PC-9 (cell line): ENCODE measurements at regions not wholly inside any gene's neighbourhood (a gene's known extent, or its start where the extent isn't known, plus 50 kb on each side); places are given as distances from the start of the nearest gene placed in this dataset.

Source experiments
- BruUV-seq: library from RNA; stranded (reverse); fragments of 400-500 nt; replicated peaks from 2 replicates; lab custom pipeline; 2021; lab: Mats Ljungman, UMichigan
- CTCF ChIA-PET: fragments of 300-600 bp; sonication (Branson Sonifier 250); formaldehyde crosslinking; loops from one replicate; lab custom pipeline; 2022; ENCODE audit warnings: antibody characterized with exemption; lab: Charles Lee
- POLR2A ChIA-PET: fragments of 300-600 bp; sonication (Branson Sonifier 250); formaldehyde crosslinking; loops from one replicate; lab custom pipeline; 2022; ENCODE audit warnings: antibody characterized with exemption; ENCODE audit not compliant: unreplicated experiment; lab: Charles Lee
- DNase-seq, 2 experiments: peaks; one replicate each; pipeline versions ENCODE4 v3.0.0 to v3.0.0-alpha.2; 2015 to 2022; ENCODE audit warnings: mixed read lengths in 1 of 2
- H2AFZ ChIP-seq: fragments of 200-600 bp; sonication (generic); 2 replicates; pipeline ENCODE4 v1.8.1; 2017; ENCODE audit warnings: antibody characterized with exemption
- H3F3A ChIP-seq: fragments of 200-600 bp; sonication (generic); 2 replicates; pipeline ENCODE4 v1.8.1; 2017; ENCODE audit warnings: antibody characterized with exemption, mild to moderate bottlenecking, low read depth; ENCODE audit not compliant: insufficient read depth
- H3K27ac ChIP-seq: fragments of 200-600 bp; sonication (generic); 2 replicates; pipeline ENCODE4 v1.6.1; 2016; ENCODE audit warnings: mixed run types
- H3K27me3 ChIP-seq: fragments of 200-600 bp; sonication (generic); 2 replicates; pipeline ENCODE4 v1.6.1; 2016; ENCODE audit warnings: low read depth, mixed run types; ENCODE audit not compliant: insufficient read depth
- H3K36me3 ChIP-seq: fragments of 200-600 bp; sonication (generic); 2 replicates; pipeline ENCODE4 v1.6.1; 2016; ENCODE audit warnings: low read depth, mixed run types
- H3K4me1 ChIP-seq: fragments of 200-600 bp; sonication (generic); replicated peaks from 2 replicates; pipeline ENCODE4 v1.6.1; 2016; ENCODE audit warnings: mixed run types; ENCODE audit not compliant: insufficient read depth
- H3K4me2 ChIP-seq: fragments of 200-600 bp; sonication (generic); 2 replicates; pipeline ENCODE4 v1.6.1; 2017; ENCODE audit warnings: mixed run types
- H3K4me3 ChIP-seq: fragments of 200-600 bp; sonication (generic); 2 replicates; pipeline ENCODE4 v1.6.1; 2016; ENCODE audit warnings: mixed run types
- H3K79me2 ChIP-seq: fragments of 200-600 bp; sonication (generic); 2 replicates; pipeline ENCODE4 v1.6.1; 2017; ENCODE audit warnings: low read depth, mixed run types
- H3K9me2 ChIP-seq: fragments of 200-600 bp; sonication (generic); 2 replicates; pipeline ENCODE4 v1.8.1; 2017; ENCODE audit warnings: mild to moderate bottlenecking; ENCODE audit not compliant: insufficient read depth
- H3K9me3 ChIP-seq: fragments of 200-600 bp; sonication (generic); 2 replicates; pipeline ENCODE4 v1.8.1; 2016; ENCODE audit warnings: low read depth; ENCODE audit not compliant: insufficient read depth
- H4K20me1 ChIP-seq: fragments of 200-600 bp; sonication (generic); 2 replicates; pipeline ENCODE4 v1.8.1; 2017; ENCODE audit not compliant: insufficient read depth
- CTCF ChIP-seq: fragments of 200-600 bp; sonication (generic); conservative IDR thresholded peaks from 2 replicates; pipeline ENCODE4 v1.6.1; 2017; ENCODE audit warnings: mixed run types, antibody characterized with exemption, mild to moderate bottlenecking, moderate library complexity
- EZH2 ChIP-seq: fragments of 200-600 bp; sonication (generic); IDR thresholded peaks from 2 replicates; pipeline ENCODE4 v1.8.0; 2017; ENCODE audit warnings: antibody characterized with exemption, low read depth
- intact Hi-C: fragments of 100-400 bp; cut with micrococcal nuclease; formaldehyde crosslinking; loops from one replicate; pipeline ENCODE4 v1.10.0; 2022; ENCODE audit not compliant: unreplicated experiment

DNA sequence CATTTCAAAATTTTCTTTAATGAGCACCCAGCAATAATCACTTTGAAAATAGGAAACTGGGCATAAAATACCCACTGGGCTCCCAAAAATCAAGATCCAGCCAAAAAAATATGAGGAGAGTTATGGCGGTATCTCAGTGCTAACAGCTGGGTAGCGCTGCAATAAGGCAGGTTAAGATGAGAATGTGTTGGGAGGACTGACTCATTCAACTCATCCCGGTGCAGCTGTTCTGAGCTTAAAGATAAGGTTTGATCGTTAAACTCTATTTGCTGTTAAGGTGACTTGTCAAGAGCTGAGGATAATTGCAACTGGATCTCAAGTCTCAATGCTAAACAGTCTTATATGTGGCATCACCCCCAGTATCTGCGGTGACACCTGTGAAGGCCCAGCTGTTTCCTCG lies 507.7 kb downstream of the EPM2A start:
- ChIA-PET POLR2A (no interaction called here), CTCF (no interaction called here)
- Histone ChIP-seq H3K4me1 (no peaks in the 10 kb centered on the region), H3K27ac (no peak overlapping the region), H3K9me2 (no peaks in the 10 kb centered on the region), H3K4me3 (no peak overlapping the region), H2AFZ (no peak overlapping the region), H3K36me3 (no peaks in the 10 kb centered on the region), H3K4me2 (no peak overlapping the region), H3K79me2 (no peaks in the 10 kb centered on the region), H3K9me3 (no peaks in the 10 kb centered on the region), H4K20me1 (no peaks in the 10 kb centered on the region), H3K27me3 (no peaks in the 10 kb centered on the region), H3F3A (no peaks in the 10 kb centered on the region)
- intact Hi-C loops: no loop called here
- DNase-seq: no peak
- no TSS peak for BruUV-seq
- TF ChIP-seq EZH2: no peak
- no peak for TF ChIP-seq CTCF

DNA sequence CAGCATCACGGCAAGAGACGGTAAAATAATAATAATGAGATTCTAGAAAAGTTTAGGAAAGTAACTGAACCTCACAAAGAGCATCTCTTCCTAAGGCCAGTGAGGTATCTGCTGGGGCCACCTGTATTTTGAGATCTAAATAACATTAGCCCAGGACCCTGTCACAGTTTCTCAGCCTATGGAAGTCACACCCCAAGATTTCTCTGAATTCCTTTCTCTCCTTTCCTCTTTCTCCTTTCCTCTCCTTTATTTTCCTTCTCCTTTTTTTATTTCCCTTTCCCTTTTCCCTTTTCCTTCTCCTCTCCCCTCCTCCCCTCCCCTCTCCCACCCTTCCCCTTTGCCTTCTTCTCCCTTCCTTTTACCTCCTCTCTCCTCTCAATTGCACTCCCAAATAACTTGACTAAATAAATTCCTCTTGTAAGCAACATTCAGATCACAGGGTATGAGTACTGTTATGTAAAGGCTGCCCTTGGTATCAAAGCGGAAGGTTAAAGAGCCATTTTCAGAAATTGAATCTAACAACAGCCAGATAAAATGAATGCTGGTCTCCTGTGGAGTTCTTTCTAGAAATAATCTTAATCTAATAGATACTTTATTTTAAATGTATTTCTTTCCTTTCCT lies 506.2 kb downstream of the EPM2A start:
- no peaks in the 10 kb centered on the region for H3K9me2 ChIP-seq
- POLR2A ChIA-PET: no interaction called here
- CTCF ChIA-PET: no interaction called here
- H2AFZ ChIP-seq: no peak overlapping the region
- H3K36me3 ChIP-seq: no peaks in the 10 kb centered on the region
- H3F3A ChIP-seq: no peaks in the 10 kb centered on the region
- no TSS peak for BruUV-seq
- H3K27ac ChIP-seq: no peak overlapping the region
- H3K79me2 ChIP-seq: no peaks in the 10 kb centered on the region
- DNase-seq: no peak
- TF ChIP-seq CTCF (no peak), EZH2 (no peak)
- H3K4me1 ChIP-seq: no peaks in the 10 kb centered on the region
- H3K4me2 ChIP-seq: no peak overlapping the region
- intact Hi-C loops: no loop called here
- no peaks in the 10 kb centered on the region for H3K9me3 ChIP-seq
- no peaks in the 10 kb centered on the region for H3K27me3 ChIP-seq
- no peak overlapping the region for H3K4me3 ChIP-seq
- H4K20me1 ChIP-seq: no peaks in the 10 kb centered on the region

DNA sequence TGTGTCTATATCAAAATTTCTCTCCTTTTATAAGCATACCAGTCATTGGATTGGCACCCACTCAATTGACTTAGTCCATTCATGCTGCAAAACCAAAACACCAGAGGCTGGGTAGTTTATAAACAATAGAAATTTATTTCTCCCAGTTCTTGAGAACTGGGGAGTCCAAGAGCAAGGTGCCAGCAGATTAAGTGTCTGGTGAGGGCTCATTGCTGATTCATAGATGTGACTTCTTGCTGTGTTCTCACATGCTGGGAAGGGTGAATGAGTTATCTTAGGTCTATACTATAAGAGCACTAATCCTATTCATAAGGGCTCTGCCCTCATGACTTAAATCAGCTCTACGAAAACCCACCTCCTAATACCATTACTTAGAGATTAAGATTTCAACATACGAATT lies 501.4 kb downstream of the EPM2A start:
- H3K36me3 ChIP-seq: no peaks in the 10 kb centered on the region
- H3K27ac ChIP-seq: no peak overlapping the region
- intact Hi-C loops: no loop called here
- H3F3A ChIP-seq: no peaks in the 10 kb centered on the region
- no peaks in the 10 kb centered on the region for H3K27me3 ChIP-seq
- H3K79me2 ChIP-seq: no peaks in the 10 kb centered on the region
- ChIA-PET POLR2A (no interaction called here), CTCF (no interaction called here)
- H3K4me2 ChIP-seq: no peak overlapping the region
- H3K9me3 ChIP-seq: no peaks in the 10 kb centered on the region
- BruUV-seq: no TSS peak
- DNase-seq: no peak
- H2AFZ ChIP-seq: no peak overlapping the region
- H3K9me2 ChIP-seq: no peaks in the 10 kb centered on the region
- no peaks in the 10 kb centered on the region for H4K20me1 ChIP-seq
- no peaks in the 10 kb centered on the region for H3K4me1 ChIP-seq
- no peak for TF ChIP-seq CTCF
- no peak for TF ChIP-seq EZH2
- no peak overlapping the region for H3K4me3 ChIP-seq
